H9 (cell line): ENCODE measurements at regions not wholly inside any gene's neighbourhood (a gene's known extent, or its start where the extent isn't known, plus 50 kb on each side); places are given as distances from the start of the nearest gene placed in this dataset.

Experiments used
- DNase-seq: peaks from one replicate; pipeline ENCODE4 v3.0.0-alpha.2; 2017
- H2AFZ ChIP-seq: one replicate; pipeline ENCODE4 v1.6.1; 2013; ENCODE audit warnings: mild to moderate bottlenecking, low read length, control low read depth, moderate library complexity
- H2AK5ac ChIP-seq: 2 replicates; pipeline ENCODE4 v1.6.1; 2013; ENCODE audit warnings: low read length, control low read depth, mixed read lengths; ENCODE audit not compliant: insufficient read length
- H2BK120ac ChIP-seq: one replicate; pipeline ENCODE4 v1.6.1; 2013; ENCODE audit warnings: low read depth, mild to moderate bottlenecking, low read length, control low read depth, inconsistent platforms; ENCODE audit not compliant: poor library complexity, severe bottlenecking
- H2BK12ac ChIP-seq: 2 replicates; pipeline ENCODE4 v1.6.1; 2013; ENCODE audit warnings: low read length, control low read depth, mixed read lengths, low read depth; ENCODE audit not compliant: insufficient read length
- H2BK15ac ChIP-seq: 2 replicates; pipeline ENCODE4 v1.6.1; 2013; ENCODE audit warnings: low read depth, low read length, control low read depth
- H2BK20ac ChIP-seq: one replicate; pipeline ENCODE4 v1.6.1; 2013; ENCODE audit warnings: low read depth, mild to moderate bottlenecking, low read length, control low read depth, inconsistent platforms; ENCODE audit not compliant: poor library complexity, severe bottlenecking
- H2BK5ac ChIP-seq: 2 replicates; pipeline ENCODE4 v1.6.1; 2013; ENCODE audit warnings: low read length, control low read depth, mixed read lengths; ENCODE audit not compliant: insufficient read length
- H3K14ac ChIP-seq: 2 replicates; pipeline ENCODE4 v1.6.1; 2013; ENCODE audit warnings: low read length, control low read depth; ENCODE audit not compliant: insufficient read depth
- H3K18ac ChIP-seq: 2 replicates; pipeline ENCODE4 v1.6.1; 2013; ENCODE audit warnings: low read depth, mild to moderate bottlenecking, mixed read lengths, low read length, control low read depth; ENCODE audit not compliant: insufficient read length
- H3K23ac ChIP-seq: 2 replicates; pipeline ENCODE4 v1.6.1; 2013; ENCODE audit warnings: low read length, control low read depth, mixed read lengths, low read depth; ENCODE audit not compliant: insufficient read length
- H3K23me2 ChIP-seq: 2 replicates; pipeline ENCODE4 v1.6.1; 2013; ENCODE audit warnings: low read depth, mild to moderate bottlenecking, mixed read lengths, low read length, control low read depth; ENCODE audit not compliant: insufficient read length, poor library complexity, severe bottlenecking
- H3K27ac ChIP-seq: 2 replicates; pipeline ENCODE4 v1.5.1; 2013; ENCODE audit warnings: low read length, control low read depth, mixed read lengths, low read depth; ENCODE audit not compliant: insufficient read length
- H3K27me3 ChIP-seq: 2 replicates; pipeline ENCODE4 v1.6.1; 2013; ENCODE audit warnings: low read length, control low read depth, inconsistent platforms; ENCODE audit not compliant: insufficient read depth
- H3K4ac ChIP-seq: 2 replicates; pipeline ENCODE4 v1.6.1; 2013; ENCODE audit warnings: low read depth, mild to moderate bottlenecking, control low read depth, inconsistent platforms, low read length, moderate library complexity
- H3K4me1 ChIP-seq: 2 replicates; pipeline ENCODE4 v1.6.1; 2013; ENCODE audit warnings: low read length, control low read depth, inconsistent platforms; ENCODE audit not compliant: insufficient read depth
- H3K4me2 ChIP-seq: 2 replicates; pipeline ENCODE4 v1.6.1; 2013; ENCODE audit warnings: low read length, control low read depth, mixed read lengths; ENCODE audit not compliant: insufficient read length, insufficient read depth
- H3K56ac ChIP-seq: 2 replicates; pipeline ENCODE4 v1.6.1; 2013; ENCODE audit warnings: low read depth, mild to moderate bottlenecking, mixed read lengths, low read length, control low read depth; ENCODE audit not compliant: insufficient read length
- H3K79me1 ChIP-seq: 2 replicates; pipeline ENCODE4 v1.6.1; 2013; ENCODE audit warnings: low read depth, mild to moderate bottlenecking, moderate library complexity, low read length, control low read depth, inconsistent platforms; ENCODE audit not compliant: insufficient read depth, poor library complexity, severe bottlenecking
- H3K79me2 ChIP-seq: 2 replicates; pipeline ENCODE4 v1.6.1; 2013; ENCODE audit warnings: low read length, control low read depth, inconsistent platforms; ENCODE audit not compliant: insufficient read depth
- H3K9ac ChIP-seq: 2 replicates; pipeline ENCODE4 v1.6.1; 2013; ENCODE audit warnings: low read length, control low read depth, mixed read lengths; ENCODE audit not compliant: insufficient read length; ENCODE audit errors: extremely low read depth
- H3K9me3 ChIP-seq: one replicate; pipeline ENCODE4 v1.6.1; 2013; ENCODE audit warnings: low read depth, low read length, inconsistent platforms; ENCODE audit not compliant: control insufficient read depth
- H3T11ph ChIP-seq: one replicate; pipeline ENCODE4 v1.6.1; 2013; ENCODE audit warnings: mild to moderate bottlenecking, low read length, control low read depth, inconsistent platforms
- H4K20me1 ChIP-seq: one replicate; pipeline ENCODE4 v1.6.1; 2013; ENCODE audit not compliant: control insufficient read depth, insufficient read length, insufficient read depth
- H4K5ac ChIP-seq: 2 replicates; pipeline ENCODE4 v1.6.1; 2013; ENCODE audit warnings: low read depth, mild to moderate bottlenecking, mixed read lengths, low read length, control low read depth; ENCODE audit not compliant: insufficient read length
- H4K8ac ChIP-seq: replicated peaks from 2 replicates; pipeline ENCODE4 v1.6.1; 2013; ENCODE audit warnings: low read length, control low read depth, mixed read lengths, low read depth; ENCODE audit not compliant: insufficient read length
- H4K91ac ChIP-seq: 2 replicates; pipeline ENCODE4 v1.6.1; 2013; ENCODE audit warnings: low read depth, mild to moderate bottlenecking, moderate library complexity, mixed read lengths, low read length, control low read depth; ENCODE audit not compliant: insufficient read length
- H3K27ac Mint-ChIP-seq, 3 experiments: 2 replicates in 2 of 3; 3 replicates in 1 of 3; pipeline ENCODE4 v1.8.0; 2020 to 2021; ENCODE audit warnings: mixed read lengths in 3 of 3, mild to moderate bottlenecking in 1 of 3, moderate library complexity in 1 of 3
- H3K27me3 Mint-ChIP-seq: 2 replicates; pipeline ENCODE4 v1.8.0; 2021; ENCODE audit warnings: low read depth, mild to moderate bottlenecking, moderate library complexity, mixed read lengths
- H3K36me3 Mint-ChIP-seq, 3 experiments: 2 replicates in 2 of 3; 3 replicates in 1 of 3; pipeline ENCODE4 v1.8.0; 2020 to 2021; ENCODE audit warnings: low read depth in 3 of 3, mixed read lengths in 3 of 3; ENCODE audit not compliant: insufficient read depth in 1 of 3
- H3K4me1 Mint-ChIP-seq, 2 experiments: 2 replicates each; pipeline ENCODE4 v1.8.0; 2020; ENCODE audit warnings: mixed read lengths in 2 of 2
- H3K4me3 Mint-ChIP-seq, 2 experiments: 2 replicates in 1 of 2; 3 replicates in 1 of 2; pipeline ENCODE4 v1.8.0; 2020 to 2021; ENCODE audit warnings: mild to moderate bottlenecking in 2 of 2, mixed read lengths in 2 of 2, moderate library complexity in 1 of 2
- H3K9me3 Mint-ChIP-seq, 2 experiments: 2 replicates in 1 of 2; 3 replicates in 1 of 2; pipeline ENCODE4 v1.8.0; 2020; ENCODE audit warnings: mild to moderate bottlenecking in 2 of 2, mixed read lengths in 2 of 2, moderate library complexity in 1 of 2
- WGBS: extraction: QIAGEN DNeasy Blood & Tissue Kit; methylation state at CpG from one replicate; pipeline ENCODE4 v1.1.7; 2013; ENCODE audit warnings: missing lambda C conversion rate, low lambda C conversion rate, mixed read lengths; ENCODE audit not compliant: insufficient read length; ENCODE audit errors: extremely low coverage; 5-methylcytosine and 5-hydroxymethylcytosine counted together
- TF ChIP-seq, protein P1 (sequence below): fragments of 200-600 bp; sonication (generic); conservative IDR thresholded peaks from 3 replicates; pipeline ENCODE4 v1.8.0; 2021; ENCODE audit warnings: antibody characterized with exemption, mild to moderate bottlenecking

DNA sequence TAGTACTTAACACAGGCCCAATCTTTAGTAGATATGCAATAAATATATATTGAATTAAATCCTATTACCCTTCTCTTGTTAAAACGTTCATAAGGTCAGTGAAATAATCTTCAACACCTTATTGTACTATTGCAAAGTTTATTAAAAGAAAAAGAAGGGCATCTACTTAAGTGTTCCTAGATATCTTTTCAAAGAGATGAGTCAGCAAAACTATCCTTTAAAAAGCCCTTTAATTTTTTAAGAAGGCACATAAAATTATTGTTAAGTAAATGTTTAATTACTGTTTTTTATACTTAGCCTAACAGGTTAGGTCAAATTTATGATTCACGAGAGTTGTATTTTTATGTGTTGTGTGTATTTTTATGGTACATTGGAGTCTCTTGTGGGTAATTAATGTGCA, 77.3 kb upstream of the PPP1R2C start:
- no peaks in the 10 kb centered on the region for H3K23me2 ChIP-seq
- H2BK5ac ChIP-seq: no peak overlapping the region
- no peak overlapping the region for H3K56ac ChIP-seq
- no peaks in the 10 kb centered on the region; the same call in 1 of the 2 replicates for H3K27me3 Mint-ChIP-seq
- no CpG with 5 or more reads among the region's 2 CpGs for WGBS
- H2BK120ac ChIP-seq: no peak overlapping the region
- no peak for DNase-seq
- H2AK5ac ChIP-seq: no peak overlapping the region
- H4K20me1 ChIP-seq: no peaks in the 10 kb centered on the region
- no peak overlapping the region for H3K27ac ChIP-seq
- no peak overlapping the region for H3K4me3 Mint-ChIP-seq
- peaks cover 2 to 8% (median 7%) of the 10 kb centered on the region in 3 experiments; a peak in 5 of 7 replicates for H3K36me3 Mint-ChIP-seq
- H4K91ac ChIP-seq: no peak overlapping the region
- H2BK20ac ChIP-seq: no peak overlapping the region
- no peak overlapping the region for H2BK15ac ChIP-seq
- no peak overlapping the region for H3K9ac ChIP-seq
- no peak overlapping the region for H3T11ph ChIP-seq
- TF ChIP-seq, protein P1, sequence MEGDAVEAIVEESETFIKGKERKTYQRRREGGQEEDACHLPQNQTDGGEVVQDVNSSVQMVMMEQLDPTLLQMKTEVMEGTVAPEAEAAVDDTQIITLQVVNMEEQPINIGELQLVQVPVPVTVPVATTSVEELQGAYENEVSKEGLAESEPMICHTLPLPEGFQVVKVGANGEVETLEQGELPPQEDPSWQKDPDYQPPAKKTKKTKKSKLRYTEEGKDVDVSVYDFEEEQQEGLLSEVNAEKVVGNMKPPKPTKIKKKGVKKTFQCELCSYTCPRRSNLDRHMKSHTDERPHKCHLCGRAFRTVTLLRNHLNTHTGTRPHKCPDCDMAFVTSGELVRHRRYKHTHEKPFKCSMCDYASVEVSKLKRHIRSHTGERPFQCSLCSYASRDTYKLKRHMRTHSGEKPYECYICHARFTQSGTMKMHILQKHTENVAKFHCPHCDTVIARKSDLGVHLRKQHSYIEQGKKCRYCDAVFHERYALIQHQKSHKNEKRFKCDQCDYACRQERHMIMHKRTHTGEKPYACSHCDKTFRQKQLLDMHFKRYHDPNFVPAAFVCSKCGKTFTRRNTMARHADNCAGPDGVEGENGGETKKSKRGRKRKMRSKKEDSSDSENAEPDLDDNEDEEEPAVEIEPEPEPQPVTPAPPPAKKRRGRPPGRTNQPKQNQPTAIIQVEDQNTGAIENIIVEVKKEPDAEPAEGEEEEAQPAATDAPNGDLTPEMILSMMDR: no peak
- no peak overlapping the region for H3K14ac ChIP-seq
- no peak overlapping the region for H4K5ac ChIP-seq
- no peak overlapping the region for H2AFZ ChIP-seq
- no peaks in the 10 kb centered on the region for H3K27me3 ChIP-seq
- H3K9me3 Mint-ChIP-seq: peaks cover 0 to 30% of the 10 kb centered on the region in 2 experiments; a peak in 3 of 5 replicates
- H4K8ac ChIP-seq: no peak overlapping the region
- no peaks in the 10 kb centered on the region for H3K4me1 ChIP-seq
- H3K9me3 ChIP-seq: no peaks in the 10 kb centered on the region
- H3K79me2 ChIP-seq: no peaks in the 10 kb centered on the region
- H3K4ac ChIP-seq: no peak overlapping the region
- no peak overlapping the region for H3K4me2 ChIP-seq
- H3K18ac ChIP-seq: no peak overlapping the region
- H3K23ac ChIP-seq: no peak overlapping the region
- H3K79me1 ChIP-seq: no peaks in the 10 kb centered on the region
- no peak overlapping the region for H3K27ac Mint-ChIP-seq
- no peaks in the 10 kb centered on the region for H3K4me1 Mint-ChIP-seq
- H2BK12ac ChIP-seq: no peak overlapping the region
